ENCODE measurements at regions not wholly inside any gene's neighbourhood (a gene's known extent, or its start where the extent isn't known, plus 50 kb on each side); places are given as distances from the start of the nearest gene placed in this dataset.
"Not testable (repeated sequence)": the region's sequence is repeated elsewhere in the genome, so short reads cannot be mapped to it uniquely, and the experiment has no call there.

- H3K27ac Mint-ChIP-seq: no peak overlapping the region
- peaks cover 9% of the 10 kb centered on the region for H3K4me1 Mint-ChIP-seq
- no peaks in the 10 kb centered on the region for H3K36me3 Mint-ChIP-seq (ENCODE audit: low read depth)
- Histone ChIP-seq H3K27me3 (ENCODE audit: control insufficient read depth, insufficient read depth, low read length, poor library complexity, severe bottlenecking) (peaks cover 25% of the 10 kb centered on the region), H3K9ac (ENCODE audit: extremely low read depth, low read length, poor library complexity, severe bottlenecking) (no peak overlapping the region), H3K9me3 (ENCODE audit: control insufficient read depth, low read length) (peaks cover 8% of the 10 kb centered on the region), H3K4me1 (ENCODE audit: control insufficient read depth, insufficient read depth, low read length) (no peaks in the 10 kb centered on the region), H3K27ac (ENCODE audit: low read depth, low read length) (no peak overlapping the region), H3K4me3 (ENCODE audit: low read length) (no peak overlapping the region), H3K36me3 (ENCODE audit: control insufficient read depth, insufficient read depth, low read length) (no peaks in the 10 kb centered on the region)
- no peaks in the 10 kb centered on the region for H3K9me3 Mint-ChIP-seq
- H3K4me3 Mint-ChIP-seq: no peak overlapping the region
- no peak for DNase-seq
- 61% methylated on average over 6 of the region's 7 CpGs; no CpG with 5 or more reads in 1 of the 2 experiments for WGBS, 2 experiments (ENCODE audit: insufficient coverage in 1 of 2, insufficient read length in 1 of 2)
- peak; percentile 75 for TF ChIP-seq CTCF (conservative IDR thresholded peaks at IDR 0.05)
- peaks cover 30% of the 10 kb centered on the region for H3K27me3 Mint-ChIP-seq (ENCODE audit: insufficient read depth)
Measured at GRCh38 chr20:55415567-55416142, 589.7 kb downstream of the CBLN4 start.

- not testable (repeated sequence) for H3K9me3 Mint-ChIP-seq; H3K27me3 ChIP-seq (ENCODE audit: control insufficient read depth, insufficient read depth, low read length, poor library complexity, severe bottlenecking); H3K27me3 Mint-ChIP-seq (ENCODE audit: insufficient read depth); H3K27ac Mint-ChIP-seq; H3K9ac ChIP-seq (ENCODE audit: extremely low read depth, low read length, poor library complexity, severe bottlenecking); H3K9me3 ChIP-seq (ENCODE audit: control insufficient read depth, low read length); H3K4me3 Mint-ChIP-seq; H3K4me3 ChIP-seq (ENCODE audit: low read length); DNase-seq; H3K36me3 Mint-ChIP-seq (ENCODE audit: low read depth); H3K36me3 ChIP-seq (ENCODE audit: control insufficient read depth, insufficient read depth, low read length); H3K4me1 ChIP-seq (ENCODE audit: control insufficient read depth, insufficient read depth, low read length); H3K27ac ChIP-seq (ENCODE audit: low read depth, low read length); H3K4me1 Mint-ChIP-seq
- WGBS, 2 experiments (ENCODE audit: insufficient coverage in 1 of 2, insufficient read length in 1 of 2): no CpG with 5 or more reads among the region's 1 CpG
Measured at GRCh38 chr20:55412508-55412907, 592.8 kb downstream of the CBLN4 start.

GRCh38 chr20:55406891-55407290 lies 598.4 kb downstream of the CBLN4 start:
- Mint-ChIP-seq H3K36me3 (ENCODE audit: low read depth) (no peaks in the 10 kb centered on the region), H3K27me3 (ENCODE audit: insufficient read depth) (no peaks in the 10 kb centered on the region), H3K4me1 (no peaks in the 10 kb centered on the region), H3K27ac (no peak overlapping the region), H3K4me3 (no peak overlapping the region), H3K9me3 (peaks cover 3% of the 10 kb centered on the region)
- TF ChIP-seq CTCF (conservative IDR thresholded peaks at IDR 0.05): no peak
- H3K4me3 ChIP-seq (ENCODE audit: low read length): no peak overlapping the region
- no peaks in the 10 kb centered on the region for H3K4me1 ChIP-seq (ENCODE audit: control insufficient read depth, insufficient read depth, low read length)
- no peak overlapping the region for H3K9ac ChIP-seq (ENCODE audit: extremely low read depth, low read length, poor library complexity, severe bottlenecking)
- no peaks in the 10 kb centered on the region for H3K36me3 ChIP-seq (ENCODE audit: control insufficient read depth, insufficient read depth, low read length)
- no peak for DNase-seq
- H3K9me3 ChIP-seq (ENCODE audit: control insufficient read depth, low read length): peaks cover 17% of the 10 kb centered on the region
- 93% methylated on average over 2 of the region's 2 CpGs; no CpG with 5 or more reads in 1 of the 2 experiments for WGBS, 2 experiments (ENCODE audit: insufficient coverage in 1 of 2, insufficient read length in 1 of 2)
- H3K27ac ChIP-seq (ENCODE audit: low read depth, low read length): no peak overlapping the region
- H3K27me3 ChIP-seq (ENCODE audit: control insufficient read depth, insufficient read depth, low read length, poor library complexity, severe bottlenecking): no peaks in the 10 kb centered on the region

GRCh38 chr20:55394592-55394991 lies 610.7 kb downstream of the CBLN4 start:
- no peaks in the 10 kb centered on the region for H3K36me3 ChIP-seq (ENCODE audit: control insufficient read depth, insufficient read depth, low read length)
- Mint-ChIP-seq H3K36me3 (ENCODE audit: low read depth) (no peaks in the 10 kb centered on the region), H3K4me1 (no peaks in the 10 kb centered on the region), H3K9me3 (no peaks in the 10 kb centered on the region), H3K27me3 (ENCODE audit: insufficient read depth) (no peaks in the 10 kb centered on the region), H3K4me3 (no peak overlapping the region), H3K27ac (no peak overlapping the region)
- 67 to 79% methylated on average over 2 of the region's 2 CpGs for WGBS, 2 experiments (ENCODE audit: insufficient coverage in 1 of 2, insufficient read length in 1 of 2)
- no peak for DNase-seq
- H3K4me1 ChIP-seq (ENCODE audit: control insufficient read depth, insufficient read depth, low read length): no peaks in the 10 kb centered on the region
- no peak for TF ChIP-seq CTCF (conservative IDR thresholded peaks at IDR 0.05)
- H3K27ac ChIP-seq (ENCODE audit: low read depth, low read length): no peak overlapping the region
- H3K9ac ChIP-seq (ENCODE audit: extremely low read depth, low read length, poor library complexity, severe bottlenecking): no peak overlapping the region
- no peak overlapping the region for H3K4me3 ChIP-seq (ENCODE audit: low read length)
- no peaks in the 10 kb centered on the region for H3K27me3 ChIP-seq (ENCODE audit: control insufficient read depth, insufficient read depth, low read length, poor library complexity, severe bottlenecking)
- peaks cover 27% of the 10 kb centered on the region for H3K9me3 ChIP-seq (ENCODE audit: control insufficient read depth, low read length)

All from endodermal cell (in vitro differentiated cells).